ENCODE measurements at regions not wholly inside any gene's neighbourhood (a gene's known extent, or its start where the extent isn't known, plus 50 kb on each side); places are given as distances from the start of the nearest gene placed in this dataset.

DNA sequence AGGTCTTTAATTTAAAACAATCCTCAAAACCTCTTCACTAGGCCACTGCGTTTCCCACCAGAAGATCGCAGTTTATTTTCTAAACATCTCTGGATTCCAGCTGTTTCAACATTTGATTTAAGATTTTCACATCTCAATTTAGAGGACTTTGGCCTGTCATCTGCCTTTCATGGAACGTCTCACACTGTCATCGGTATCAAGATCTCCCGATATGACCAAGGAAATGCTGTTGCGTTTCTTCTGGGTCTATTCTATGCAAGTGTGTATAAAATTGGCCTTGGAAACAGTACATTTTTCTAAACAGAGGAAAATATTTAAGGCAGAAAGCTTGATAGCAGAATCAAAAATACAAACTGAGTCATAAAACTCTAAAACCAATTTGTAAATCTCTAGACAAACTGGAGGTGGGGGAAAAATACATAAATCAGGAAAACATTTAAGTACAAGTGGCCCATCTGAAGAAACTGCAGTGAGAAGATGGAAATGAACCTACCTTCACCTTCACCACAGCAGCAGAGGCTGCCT, 53.6 kb upstream of the SIMC1 start:
- no peaks in the 10 kb centered on the region for H3K36me3 ChIP-seq (replicated peaks)
- H3K4me1 ChIP-seq: no peaks in the 10 kb centered on the region
- no peak overlapping the region for H3K4me3 ChIP-seq
- no peaks in the 10 kb centered on the region for H3K9me3 ChIP-seq
- H3K27me3 ChIP-seq (ENCODE audit: low read depth): peaks cover 2% of the 10 kb centered on the region; the same call in 1 of the 2 replicates
- in situ Hi-C loops (cut with MboI; ENCODE audit: low sequenced_read_pairs): no loop called here
- no peak for DNase-seq (ENCODE audit: low spot score in 2 of 2)

GRCh38 chr5:176185133-176185733, 53.0 kb upstream of the SIMC1 start:
- Histone ChIP-seq H3K4me1 (no peaks in the 10 kb centered on the region), H3K9me3 (no peaks in the 10 kb centered on the region), H3K27me3 (ENCODE audit: low read depth) (peaks cover 2% of the 10 kb centered on the region; the same call in 1 of the 2 replicates), H3K36me3 (replicated peaks) (no peaks in the 10 kb centered on the region), H3K4me3 (no peak overlapping the region)
- in situ Hi-C loops (cut with MboI; ENCODE audit: low sequenced_read_pairs): no loop called here
- DNase-seq (ENCODE audit: low spot score in 2 of 2): no peak

GRCh38 chr5:176186107-176186506, 52.1 kb upstream of the SIMC1 start:
- H3K4me3 ChIP-seq: no peak overlapping the region
- H3K27me3 ChIP-seq (ENCODE audit: low read depth): peaks cover 2% of the 10 kb centered on the region; the same call in 1 of the 2 replicates

GRCh38 chr5:176187276-176188062, 50.8 kb upstream of the SIMC1 start:
- H3K4me1 ChIP-seq: no peaks in the 10 kb centered on the region
- no peak overlapping the region for H3K4me3 ChIP-seq
- no peak for DNase-seq (ENCODE audit: low spot score in 2 of 2)
- H3K27me3 ChIP-seq (ENCODE audit: low read depth): peaks cover 4% of the 10 kb centered on the region; the same call in 1 of the 2 replicates
- in situ Hi-C loops (cut with MboI; ENCODE audit: low sequenced_read_pairs): no loop called here
- H3K36me3 ChIP-seq (replicated peaks): no peaks in the 10 kb centered on the region
- no peaks in the 10 kb centered on the region for H3K9me3 ChIP-seq

More at GRCh38 chr5:176186107-176186506, 52.1 kb upstream of the SIMC1 start:
- Histone ChIP-seq H3K9me3 (no peaks in the 10 kb centered on the region), H3K36me3 (replicated peaks) (no peaks in the 10 kb centered on the region), H3K4me1 (no peaks in the 10 kb centered on the region)
- no peak for DNase-seq (ENCODE audit: low spot score in 2 of 2)
- in situ Hi-C loops (cut with MboI; ENCODE audit: low sequenced_read_pairs): no loop called here

GRCh38 chr5:176188085-176188484, 50.1 kb upstream of the SIMC1 start:
- in situ Hi-C loops (cut with MboI; ENCODE audit: low sequenced_read_pairs): no loop called here
- H3K4me1 ChIP-seq: no peaks in the 10 kb centered on the region
- H3K27me3 ChIP-seq (ENCODE audit: low read depth): peaks cover 7% of the 10 kb centered on the region; the same call in 1 of the 2 replicates
- no peaks in the 10 kb centered on the region for H3K36me3 ChIP-seq (replicated peaks)
- no peak for DNase-seq (ENCODE audit: low spot score in 2 of 2)
- H3K9me3 ChIP-seq: no peaks in the 10 kb centered on the region
- no peak overlapping the region for H3K4me3 ChIP-seq
